ENCODE measurements at regions not wholly inside any gene's neighbourhood (a gene's known extent, or its start where the extent isn't known, plus 50 kb on each side); places are given as distances from the start of the nearest gene placed in this dataset.

- TF ChIP-seq CTCF (IDR thresholded peaks at IDR 0.05) (no peak), POLR2A (IDR thresholded peaks at IDR 0.05) (no peak)
Observed at GRCh38 chr18:9009703-9010488, 92.6 kb upstream of the NDUFV2 start.

All from testis (tissue), 2 donors.